ENCODE measurements at regions not wholly inside any gene's neighbourhood (a gene's known extent, or its start where the extent isn't known, plus 50 kb on each side); places are given as distances from the start of the nearest gene placed in this dataset.

DNA sequence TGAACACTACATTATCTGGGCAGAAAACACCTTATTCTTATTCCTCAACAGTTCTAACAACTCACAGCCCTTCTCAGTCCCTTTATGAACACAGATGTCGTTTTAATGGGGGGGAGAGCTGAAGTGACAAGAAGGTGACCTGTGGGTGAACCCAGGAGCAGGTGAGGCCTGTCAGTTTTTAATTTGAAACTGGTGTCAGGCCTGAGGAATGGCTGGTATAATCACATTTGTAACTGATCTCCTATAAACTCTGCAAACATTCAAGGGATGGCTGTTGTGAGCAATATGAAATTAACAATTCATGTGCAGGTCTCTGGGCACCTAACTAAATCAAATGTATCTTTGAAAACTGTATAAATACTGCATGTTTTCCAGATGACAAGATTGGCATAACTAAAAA is 362.1 kb upstream of the NR5A2 start:
- TF ChIP-seq, protein P1, sequence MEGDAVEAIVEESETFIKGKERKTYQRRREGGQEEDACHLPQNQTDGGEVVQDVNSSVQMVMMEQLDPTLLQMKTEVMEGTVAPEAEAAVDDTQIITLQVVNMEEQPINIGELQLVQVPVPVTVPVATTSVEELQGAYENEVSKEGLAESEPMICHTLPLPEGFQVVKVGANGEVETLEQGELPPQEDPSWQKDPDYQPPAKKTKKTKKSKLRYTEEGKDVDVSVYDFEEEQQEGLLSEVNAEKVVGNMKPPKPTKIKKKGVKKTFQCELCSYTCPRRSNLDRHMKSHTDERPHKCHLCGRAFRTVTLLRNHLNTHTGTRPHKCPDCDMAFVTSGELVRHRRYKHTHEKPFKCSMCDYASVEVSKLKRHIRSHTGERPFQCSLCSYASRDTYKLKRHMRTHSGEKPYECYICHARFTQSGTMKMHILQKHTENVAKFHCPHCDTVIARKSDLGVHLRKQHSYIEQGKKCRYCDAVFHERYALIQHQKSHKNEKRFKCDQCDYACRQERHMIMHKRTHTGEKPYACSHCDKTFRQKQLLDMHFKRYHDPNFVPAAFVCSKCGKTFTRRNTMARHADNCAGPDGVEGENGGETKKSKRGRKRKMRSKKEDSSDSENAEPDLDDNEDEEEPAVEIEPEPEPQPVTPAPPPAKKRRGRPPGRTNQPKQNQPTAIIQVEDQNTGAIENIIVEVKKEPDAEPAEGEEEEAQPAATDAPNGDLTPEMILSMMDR (IDR thresholded peaks at IDR 0.05) = no peak
- TF ChIP-seq EZH2 (IDR thresholded peaks at IDR 0.05) = no peak

All from neural progenitor cell (in vitro differentiated cells).